ENCODE measurements at regions not wholly inside any gene's neighbourhood (a gene's known extent, or its start where the extent isn't known, plus 50 kb on each side); places are given as distances from the start of the nearest gene placed in this dataset.
A peak's percentile ranks its signal among the peaks of the same experiment; 100 is the strongest.
"Not testable (repeated sequence)": the region's sequence is repeated elsewhere in the genome, so short reads cannot be mapped to it uniquely, and the experiment has no call there.

GRCh38 chr5:34329611-34330108 is 286.6 kb upstream of the C1QTNF3 start:
- DNase-seq: not testable (repeated sequence)

GRCh38 chr5:34331928-34332454 is 289.0 kb upstream of the C1QTNF3 start:
- DNase-seq: not testable (repeated sequence)

- not testable (repeated sequence) for DNase-seq
Observed at GRCh38 chr5:34339408-34340001, 296.5 kb upstream of the C1QTNF3 start.

- not testable (repeated sequence) for DNase-seq
Observed at GRCh38 chr5:34354440-34354839, 301.7 kb upstream of the RAI14 start.

GRCh38 chr5:34371417-34371816 is 284.7 kb upstream of the RAI14 start:
- DNase-seq: not testable (repeated sequence)

GRCh38 chr5:34371817-34372216 is 284.3 kb upstream of the RAI14 start:
- DNase-seq: not testable (repeated sequence)

GRCh38 chr5:34372739-34373138 is 283.4 kb upstream of the RAI14 start:
- not testable (repeated sequence) for DNase-seq

- not testable (repeated sequence) for DNase-seq
Observed at GRCh38 chr5:34377651-34378050, 278.5 kb upstream of the RAI14 start.

- DNase-seq: not testable (repeated sequence)
Observed at GRCh38 chr5:34378498-34378897, 277.6 kb upstream of the RAI14 start.

- DNase-seq: not testable (repeated sequence)
Observed at GRCh38 chr5:34388754-34389153, 267.4 kb upstream of the RAI14 start.

- no peak for DNase-seq
Observed at GRCh38 chr5:34409373-34409772, 246.8 kb upstream of the RAI14 start.

GRCh38 chr5:34410411-34411139 is 245.6 kb upstream of the RAI14 start:
- no peak for DNase-seq

- DNase-seq: peak; percentile 8
Observed at GRCh38 chr5:34411470-34412346, 244.4 kb upstream of the RAI14 start.

- DNase-seq: no peak
Observed at GRCh38 chr5:34412736-34413135, 243.4 kb upstream of the RAI14 start.

- DNase-seq: no peak
Observed at GRCh38 chr5:34415559-34416198, 240.4 kb upstream of the RAI14 start.

GRCh38 chr5:34416501-34417008 is 239.6 kb upstream of the RAI14 start:
- DNase-seq: no peak

GRCh38 chr5:34420191-34420590 is 235.9 kb upstream of the RAI14 start:
- DNase-seq: not testable (repeated sequence)

GRCh38 chr5:34436761-34437501 is 219.2 kb upstream of the RAI14 start:
- DNase-seq: no peak

- no peak for DNase-seq
Observed at GRCh38 chr5:34439601-34440000, 216.5 kb upstream of the RAI14 start.

GRCh38 chr5:34441767-34442166 is 214.4 kb upstream of the RAI14 start:
- not testable (repeated sequence) for DNase-seq

- DNase-seq: no peak
Observed at GRCh38 chr5:34447424-34447823, 208.7 kb upstream of the RAI14 start.

- DNase-seq: no peak
Observed at GRCh38 chr5:34449639-34450038, 206.5 kb upstream of the RAI14 start.

Data from NCI-H2171 (cell line).